ENCODE measurements at regions not wholly inside any gene's neighbourhood (a gene's known extent, or its start where the extent isn't known, plus 50 kb on each side); places are given as distances from the start of the nearest gene placed in this dataset.

GRCh38 chr10:21078410-21079329 is 181.6 kb upstream of the NEBL start:
- FAIRE-seq: peak; percentile 58

DNA sequence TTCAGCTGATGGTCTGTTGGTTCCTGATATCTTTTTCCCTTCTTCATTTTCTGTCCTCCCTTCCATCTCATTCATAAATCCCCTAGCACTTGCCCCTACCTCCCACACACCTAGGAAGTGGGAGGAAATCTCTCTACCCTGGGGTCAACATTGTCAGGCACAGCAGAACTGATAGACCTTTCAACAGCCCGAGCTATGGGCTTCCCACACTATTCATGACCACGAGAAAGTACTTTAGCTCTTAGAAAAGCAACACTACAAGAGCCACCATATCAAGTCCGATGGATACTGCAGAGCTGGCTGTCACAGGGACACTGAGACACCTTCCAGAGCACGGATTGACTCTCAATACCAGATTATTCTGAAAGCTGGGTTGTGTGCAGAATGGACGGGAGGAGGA is 180.6 kb upstream of the NEBL start:
- FAIRE-seq: no peak

DNA sequence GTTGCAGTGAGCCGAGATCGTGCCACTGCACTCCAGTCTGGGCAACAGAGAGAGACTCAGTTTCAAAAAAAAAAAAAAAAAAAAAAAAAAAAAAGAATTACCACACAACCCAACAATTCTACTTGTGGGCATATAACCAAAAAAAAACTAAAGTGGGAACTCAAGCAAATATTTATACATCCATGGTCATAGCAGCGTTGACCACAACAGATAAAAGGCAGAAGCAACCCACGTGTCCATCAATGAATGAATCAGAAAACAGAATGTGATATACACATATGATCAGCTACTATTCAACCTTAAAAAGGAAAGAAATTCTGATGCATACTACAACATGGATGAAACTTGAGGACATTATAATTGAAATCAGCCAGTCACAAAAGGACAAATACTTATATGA is 179.3 kb upstream of the NEBL start:
- FAIRE-seq: no peak

GRCh38 chr10:21075880-21076279 is 178.8 kb upstream of the NEBL start:
- FAIRE-seq: no peak

GRCh38 chr10:21071001-21071673 is 174.0 kb upstream of the NEBL start:
- no peak for FAIRE-seq

DNA sequence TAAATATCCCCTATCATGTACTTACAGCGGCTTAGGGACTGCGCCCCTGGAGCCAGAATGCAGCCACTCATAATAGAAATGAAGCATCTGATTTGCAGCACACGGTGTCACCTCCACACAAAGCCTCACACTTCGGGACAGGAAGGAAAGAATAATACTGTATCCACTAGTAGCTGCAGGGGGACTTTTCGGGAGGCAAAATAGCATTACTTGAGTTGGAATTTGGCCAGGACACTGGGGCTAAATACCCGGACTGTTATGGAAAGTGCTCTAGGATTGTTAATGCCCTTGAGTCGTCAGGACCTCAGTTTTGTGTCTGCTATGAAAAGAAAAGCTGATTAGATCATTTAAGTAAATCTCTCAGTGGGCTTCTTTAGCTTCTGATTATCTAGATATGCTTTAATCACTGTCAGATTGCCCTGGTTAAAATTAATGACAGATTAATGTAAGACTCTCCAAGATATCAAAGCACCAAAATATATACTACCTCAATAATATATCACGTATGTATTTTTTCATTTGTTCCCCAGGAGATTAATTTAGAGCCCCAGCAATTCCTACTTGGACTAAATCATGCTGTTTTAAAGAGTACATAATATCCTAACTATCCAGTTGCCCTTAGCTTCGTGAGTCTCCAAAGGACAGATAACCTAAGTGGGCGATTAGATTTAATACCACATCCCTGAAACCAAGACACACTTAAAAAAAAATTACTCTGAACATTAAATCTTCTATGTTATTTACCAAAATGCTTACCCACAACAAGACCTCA is 173.0 kb upstream of the NEBL start:
- FAIRE-seq: no peak

- no peak for FAIRE-seq
Measured at GRCh38 chr10:21069278-21069677, 172.2 kb upstream of the NEBL start.

DNA sequence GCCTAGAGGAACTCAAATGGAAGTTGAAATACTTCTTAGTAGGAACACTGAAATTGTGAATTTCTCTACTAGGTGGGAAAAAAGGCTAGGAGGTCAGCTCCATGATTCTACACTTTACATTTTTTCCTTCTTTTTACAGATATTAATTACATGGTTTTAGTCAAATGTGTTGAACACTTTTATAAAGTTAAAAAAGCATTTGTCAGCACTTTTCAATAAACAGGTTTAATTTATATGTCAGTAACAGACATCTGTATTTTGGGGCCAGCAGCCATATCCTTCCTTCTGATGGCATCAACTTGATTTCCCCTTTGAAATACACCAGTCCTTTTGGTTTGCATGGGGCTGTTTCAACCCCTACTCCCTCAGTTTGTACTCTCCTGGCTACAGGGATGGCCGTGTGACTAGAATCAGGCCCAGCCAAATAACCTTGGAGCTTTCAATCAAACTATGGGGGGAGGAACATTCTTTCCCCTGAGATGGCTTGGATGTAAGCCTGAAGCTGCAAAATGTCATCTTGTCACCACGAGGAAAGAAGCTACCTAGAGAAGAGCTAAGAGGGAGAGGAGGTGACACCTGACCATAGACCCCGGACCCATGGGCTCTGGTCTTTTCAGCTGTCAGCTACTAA is 171.0 kb upstream of the NEBL start:
- no peak for FAIRE-seq

DNA sequence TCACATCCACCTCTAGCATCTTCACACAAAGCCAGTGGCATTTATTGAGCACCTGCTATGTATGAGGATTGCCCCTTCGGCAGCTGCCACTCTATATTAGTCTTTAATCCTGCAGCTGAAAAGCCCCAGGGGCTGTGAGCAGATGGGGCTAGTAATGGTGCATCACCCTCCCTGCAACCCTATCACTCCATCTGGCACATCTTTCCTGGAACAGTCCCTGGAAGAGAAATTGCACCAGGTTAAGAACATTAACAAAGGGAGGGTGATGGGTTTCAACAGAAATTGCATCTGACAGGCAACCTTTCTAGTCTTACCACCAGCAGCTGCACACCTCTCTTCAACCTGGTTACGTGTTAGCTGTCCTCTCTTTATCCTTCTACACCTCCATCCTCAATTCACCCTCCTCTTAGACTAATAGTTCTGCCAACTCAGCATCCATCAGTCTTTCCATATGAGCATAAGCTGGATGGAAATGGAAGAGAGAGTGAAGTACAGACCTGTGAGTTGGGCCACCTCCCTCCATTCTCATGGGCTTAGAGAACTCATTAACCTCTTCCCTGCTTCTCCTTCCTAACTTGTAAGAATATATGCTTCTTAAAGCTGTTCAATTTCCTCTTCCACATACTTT is 168.6 kb upstream of the NEBL start:
- no peak for FAIRE-seq

- no peak for FAIRE-seq
Measured at GRCh38 chr10:21061982-21062381, 164.9 kb upstream of the NEBL start.

- FAIRE-seq: no peak
Measured at GRCh38 chr10:21061184-21061583, 164.1 kb upstream of the NEBL start.

DNA sequence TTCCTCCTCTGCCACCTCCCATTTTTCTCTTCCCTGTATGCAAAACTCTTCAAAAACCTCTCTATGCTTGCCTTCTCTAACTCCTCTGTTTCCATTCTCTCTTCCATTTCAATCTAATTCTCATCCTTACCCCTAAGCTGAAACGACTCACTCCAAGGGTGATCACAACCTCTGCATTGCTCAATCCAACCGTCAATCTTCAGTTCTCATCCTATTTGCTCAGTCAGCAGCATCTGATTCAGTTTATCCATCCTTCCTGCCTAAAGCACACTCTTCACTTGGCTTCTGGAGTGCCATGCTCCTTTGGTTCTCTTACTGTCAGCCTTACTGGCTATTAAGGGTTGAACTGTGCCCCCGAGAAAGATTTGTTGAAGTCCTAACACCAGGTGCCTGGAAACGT is 163.5 kb upstream of the NEBL start:
- no peak for FAIRE-seq

DNA sequence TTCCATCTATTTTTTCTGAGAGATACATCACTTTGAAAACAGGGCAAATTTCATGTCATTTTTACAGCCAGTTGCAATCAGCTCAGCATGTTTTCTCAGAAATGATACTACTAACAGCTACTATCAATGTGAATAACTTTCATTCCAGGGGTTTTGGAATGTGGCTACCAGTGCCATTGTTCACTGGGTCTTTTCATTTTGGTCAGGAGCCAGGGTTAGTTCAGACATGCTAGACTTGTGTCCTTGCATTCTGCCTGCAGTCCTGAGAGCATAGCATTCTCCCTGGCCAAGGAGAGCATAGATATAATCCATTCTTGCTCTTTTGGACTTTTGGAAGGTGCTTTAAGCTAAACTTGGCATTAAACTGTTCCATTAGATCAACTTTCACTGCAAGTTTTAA is 160.9 kb upstream of the NEBL start:
- FAIRE-seq: no peak

GRCh38 chr10:21057436-21057835 is 160.3 kb upstream of the NEBL start:
- FAIRE-seq: no peak

DNA sequence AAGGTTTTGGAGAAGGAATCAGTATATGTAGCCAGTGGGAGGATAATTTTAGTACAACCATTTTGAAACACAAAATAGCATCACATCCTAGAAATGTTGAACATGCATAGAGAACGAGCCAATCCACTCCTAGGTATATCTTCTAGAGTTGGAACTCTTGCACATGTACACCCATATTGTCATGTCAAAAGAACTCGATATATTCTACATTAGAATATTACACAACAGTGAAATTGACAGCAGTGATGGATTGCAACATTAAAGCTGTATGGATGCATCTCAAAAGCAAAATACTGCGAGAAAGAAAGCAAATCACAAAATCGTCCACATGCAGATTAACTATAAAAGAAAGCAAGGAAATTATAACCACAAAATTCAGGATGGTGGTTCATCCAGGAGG is 159.3 kb upstream of the NEBL start:
- FAIRE-seq: no peak

DNA sequence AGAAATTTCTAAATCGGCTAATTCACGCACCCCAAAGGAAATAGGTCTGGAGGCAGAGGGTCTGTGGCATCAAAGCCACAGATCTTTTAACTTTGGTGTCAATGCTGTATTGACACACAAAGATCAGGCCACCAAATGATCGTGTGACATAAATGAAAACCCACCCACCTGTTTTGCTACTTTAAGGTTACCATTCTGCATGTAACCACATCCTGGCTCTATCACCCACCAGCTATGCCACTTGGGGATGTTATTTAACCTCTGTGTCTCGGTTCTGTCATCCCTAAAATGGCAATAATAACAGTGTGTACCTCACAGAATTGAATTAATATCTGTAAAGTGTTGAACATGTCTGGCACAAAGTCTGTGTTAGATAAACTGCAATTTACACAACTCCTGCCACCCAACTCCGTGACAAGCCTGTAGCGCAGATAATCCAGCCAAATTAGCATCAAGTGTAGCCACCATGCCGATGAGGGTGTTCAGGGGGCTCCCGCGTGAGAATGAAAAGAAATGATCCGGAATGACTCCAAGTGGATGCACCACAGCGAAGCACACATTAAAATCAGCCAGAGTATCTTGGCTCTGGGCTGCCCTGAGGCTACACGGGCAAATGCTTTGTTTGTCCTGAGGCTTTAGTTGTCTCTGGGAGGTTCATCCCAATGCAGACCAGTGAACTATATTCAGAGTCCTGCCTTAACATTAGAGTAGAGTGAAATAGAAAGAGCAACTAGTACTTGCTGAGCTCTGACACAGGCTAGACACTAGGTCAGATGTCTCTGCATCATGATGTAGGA is 158.4 kb upstream of the NEBL start:
- no peak for FAIRE-seq

GRCh38 chr10:21053953-21054690 is 157.0 kb upstream of the NEBL start:
- FAIRE-seq: no peak

DNA sequence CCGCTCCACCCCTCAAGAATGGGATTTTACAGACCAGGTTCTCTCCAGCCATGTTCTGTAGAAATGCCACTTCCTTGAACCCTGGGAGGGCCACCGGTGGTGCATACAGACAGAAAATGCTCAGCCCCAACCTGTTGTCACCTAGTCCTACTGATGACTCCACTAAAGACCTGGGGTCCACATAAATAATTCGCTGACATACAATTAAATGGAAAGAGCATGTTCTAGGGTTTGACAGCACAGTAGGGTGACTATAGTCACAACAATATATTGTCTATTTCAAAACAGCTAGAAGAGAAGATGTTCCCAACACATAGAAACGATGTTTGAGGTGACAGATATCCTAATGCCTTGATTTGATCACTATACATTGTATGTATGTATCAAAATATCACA is 155.6 kb upstream of the NEBL start:
- no peak for FAIRE-seq

DNA sequence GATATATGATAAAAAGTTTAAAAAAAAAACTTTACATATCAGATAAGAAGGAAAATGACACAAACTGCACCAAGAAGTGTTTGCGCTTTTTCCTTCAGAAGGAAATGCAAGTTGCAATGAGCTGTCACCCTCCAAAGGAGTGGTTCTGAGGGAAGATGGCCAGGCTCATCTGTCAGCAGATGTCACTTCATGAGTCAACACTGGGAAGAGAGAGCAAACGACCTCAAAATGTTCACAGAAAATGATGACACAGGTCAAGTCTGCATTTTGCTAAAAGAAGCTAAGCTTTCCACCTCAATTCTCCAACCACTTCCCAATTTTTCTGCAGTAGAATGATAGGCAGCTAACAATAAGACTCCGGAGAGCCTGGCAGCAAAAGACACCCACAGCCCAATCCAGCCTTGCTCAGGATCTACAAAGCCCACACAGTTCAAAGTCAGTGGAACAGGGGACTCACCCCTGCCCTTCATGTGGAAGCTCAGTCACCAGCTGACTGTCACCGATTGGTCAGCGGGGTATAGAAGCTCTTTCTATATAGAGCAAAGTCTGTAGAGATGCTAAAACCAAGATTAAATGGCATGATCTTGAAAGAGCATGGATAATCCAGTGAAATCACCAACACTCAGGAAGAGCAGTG is 155.1 kb upstream of the NEBL start:
- FAIRE-seq: no peak

DNA sequence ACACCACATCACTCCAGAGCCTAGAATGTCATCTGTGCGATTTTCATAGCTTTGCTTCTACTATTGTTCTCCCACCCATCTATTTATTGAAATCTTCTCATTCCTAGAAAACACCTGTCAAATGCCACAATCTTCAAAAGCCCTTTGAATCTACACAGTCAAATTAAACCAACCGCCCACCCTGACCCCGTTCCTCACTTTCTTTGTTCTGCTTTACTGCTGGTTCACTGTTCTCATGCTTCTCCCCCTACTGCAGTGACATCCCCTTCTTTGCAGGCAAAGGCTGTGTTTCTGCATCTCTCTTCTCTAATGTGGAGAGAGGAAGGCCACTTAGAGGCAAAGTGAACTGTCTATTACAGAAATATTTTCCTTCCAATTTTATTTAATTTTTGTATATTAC is 152.4 kb upstream of the NEBL start:
- FAIRE-seq: no peak

DNA sequence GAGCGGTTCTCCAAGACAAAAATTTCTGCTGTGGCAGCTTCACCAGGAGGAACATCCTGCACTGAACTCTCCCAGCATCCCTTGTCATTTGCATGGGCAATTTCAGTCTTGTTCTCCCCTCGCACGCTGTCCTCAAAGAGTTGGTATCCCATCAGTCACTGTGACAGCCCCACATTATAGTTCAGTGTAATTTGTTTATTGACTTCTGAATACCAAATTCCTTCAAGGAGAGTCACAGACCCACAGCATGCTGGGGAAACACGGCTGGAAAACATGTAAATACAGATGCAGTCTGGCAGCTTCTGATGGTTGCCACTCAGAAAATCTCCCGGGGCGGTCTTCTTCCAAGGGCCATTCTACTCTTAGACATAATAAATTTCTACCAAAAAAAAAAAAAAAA is 151.0 kb upstream of the NEBL start:
- no peak for FAIRE-seq

Data from islet of Langerhans (tissue), 1 donor.